Esophagus muscularis mucosa (tissue), 4 donors: ENCODE measurements at regions not wholly inside any gene's neighbourhood (a gene's known extent, or its start where the extent isn't known, plus 50 kb on each side); places are given as distances from the start of the nearest gene placed in this dataset.

Source experiments
- CTCF ChIP-seq, 3 experiments: fragments of 200-600 bp in 2 of 3; fragments of 450-650 bp in 1 of 3; sonication (generic) in 2 of 3; IDR thresholded peaks; one replicate each; pipeline ENCODE4 v1.5.1; 2017 to 2019; ENCODE audit warnings: antibody characterized with exemption in 3 of 3, mild to moderate bottlenecking in 2 of 3, moderate library complexity in 1 of 3
- EP300 ChIP-seq: sonication (generic); formaldehyde crosslinking; IDR thresholded peaks from one replicate; pipeline ENCODE4 v1.6.1; 2017; ENCODE audit warnings: antibody characterized with exemption
- POLR2A ChIP-seq: fragments of 450-650 bp; IDR thresholded peaks from one replicate; pipeline ENCODE4 v1.6.1; 2017; ENCODE audit warnings: antibody characterized with exemption, moderate library complexity, mild to moderate bottlenecking, low read depth

- no peak for TF ChIP-seq POLR2A
- no peak for TF ChIP-seq CTCF (IDR thresholded peaks at IDR 0.05)
- no peak for TF ChIP-seq EP300
Measured at GRCh38 chr7:8988267-8988666, 554.9 kb downstream of the NXPH1 start.
